GM23338 (cell line): ENCODE measurements at regions not wholly inside any gene's neighbourhood (a gene's known extent, or its start where the extent isn't known, plus 50 kb on each side); places are given as distances from the start of the nearest gene placed in this dataset.
A peak's percentile ranks its signal among the peaks of the same experiment; 100 is the strongest.

Source experiments
- ATAC-seq: fragments of 200-7000 bp; cut with Tn5 transposase; 3 replicates; pipeline ENCODE4 v1.9.1; 2020
- DNase-seq: peaks from one replicate; pipeline ENCODE4 v3.0.0-alpha.2; 2015; ENCODE audit warnings: low spot score
- H2AFZ ChIP-seq: fragments of 200-600 bp; sonication (generic); 2 replicates; pipeline ENCODE4 v1.8.0; 2016; ENCODE audit warnings: antibody characterized with exemption, mild to moderate bottlenecking, moderate library complexity
- H3F3A ChIP-seq: fragments of 200-600 bp; sonication (generic); replicated peaks from 2 replicates; pipeline ENCODE4 v1.8.0; 2017; ENCODE audit warnings: antibody characterized with exemption, mixed run types, low read depth
- H3K27ac ChIP-seq: fragments of 200-600 bp; sonication (generic); 2 replicates; pipeline ENCODE4 v1.6.1; 2016; ENCODE audit warnings: low read depth
- H3K27me3 ChIP-seq: fragments of 200-600 bp; sonication (generic); 2 replicates; pipeline ENCODE4 v1.8.0; 2016; ENCODE audit warnings: mild to moderate bottlenecking, mixed run types, moderate library complexity; ENCODE audit not compliant: insufficient read depth
- H3K36me3 ChIP-seq: fragments of 200-600 bp; sonication (generic); 2 replicates; pipeline ENCODE4 v1.8.0; 2016; ENCODE audit warnings: mild to moderate bottlenecking; ENCODE audit not compliant: insufficient read depth
- H3K4me1 ChIP-seq: fragments of 200-600 bp; sonication (generic); 2 replicates; pipeline ENCODE4 v1.8.0; 2016; ENCODE audit warnings: mild to moderate bottlenecking, moderate library complexity; ENCODE audit not compliant: insufficient read depth
- H3K4me2 ChIP-seq: fragments of 200-600 bp; sonication (generic); 2 replicates; pipeline ENCODE4 v1.7.1; 2017; ENCODE audit warnings: mixed run types
- H3K4me3 ChIP-seq: fragments of 200-600 bp; sonication (generic); 2 replicates; pipeline ENCODE4 v1.6.1; 2016; ENCODE audit warnings: mixed run types
- H3K79me2 ChIP-seq: fragments of 200-600 bp; sonication (generic); replicated peaks from 2 replicates; pipeline ENCODE4 v1.8.0; 2017; ENCODE audit warnings: mild to moderate bottlenecking; ENCODE audit not compliant: insufficient read depth
- H3K9me2 ChIP-seq: fragments of 200-600 bp; sonication (generic); 2 replicates; pipeline ENCODE4 v1.8.0; 2017; ENCODE audit not compliant: insufficient read depth
- H4K20me1 ChIP-seq: fragments of 200-600 bp; sonication (generic); replicated peaks from 2 replicates; pipeline ENCODE4 v1.8.0; 2017; ENCODE audit warnings: mild to moderate bottlenecking; ENCODE audit not compliant: insufficient read depth
- H3K27ac Mint-ChIP-seq: 2 replicates; pipeline ENCODE4 v1.8.0; 2020; ENCODE audit warnings: inconsistent platforms, mild to moderate bottlenecking, moderate library complexity, mixed read lengths
- H3K27me3 Mint-ChIP-seq: 3 replicates; pipeline ENCODE4 v1.8.0; 2022; ENCODE audit warnings: low read depth, mild to moderate bottlenecking, moderate library complexity, mixed read lengths, inconsistent platforms; ENCODE audit not compliant: insufficient read depth, poor library complexity
- H3K36me3 Mint-ChIP-seq: 3 replicates; pipeline ENCODE4 v1.8.0; 2021; ENCODE audit warnings: low read depth, mild to moderate bottlenecking, inconsistent platforms, moderate library complexity, mixed read lengths
- H3K4me1 Mint-ChIP-seq: 3 replicates; pipeline ENCODE4 v1.8.0; 2020; ENCODE audit warnings: mild to moderate bottlenecking, inconsistent platforms, mixed read lengths
- H3K4me3 Mint-ChIP-seq: 3 replicates; pipeline ENCODE4 v1.8.0; 2021; ENCODE audit warnings: moderate library complexity, mild to moderate bottlenecking, inconsistent platforms, mixed read lengths
- H3K9me3 Mint-ChIP-seq: 3 replicates; pipeline ENCODE4 v1.8.0; 2020; ENCODE audit warnings: moderate library complexity, mild to moderate bottlenecking, inconsistent platforms, mixed read lengths
- EZH2phosphoT487 ChIP-seq: fragments of 200-600 bp; sonication (generic); IDR thresholded peaks from one replicate; pipeline ENCODE4 v1.8.1; 2018; ENCODE audit warnings: antibody characterized with exemption; ENCODE audit not compliant: unreplicated experiment
- JUNB ChIP-seq: IDR thresholded peaks from one replicate; pipeline ENCODE4 v1.6.1; 2016; ENCODE audit warnings: antibody characterized with exemption; ENCODE audit not compliant: unreplicated experiment
- POLR2AphosphoS5 ChIP-seq: IDR thresholded peaks from 2 replicates; pipeline ENCODE4 v1.6.1; 2016; ENCODE audit warnings: antibody characterized with exemption, low read depth
- STAT1 ChIP-seq: IDR thresholded peaks from one replicate; pipeline ENCODE4 v1.6.1; 2016; ENCODE audit warnings: antibody characterized with exemption; ENCODE audit not compliant: unreplicated experiment
- ZNF462 ChIP-seq: fragments of 250-450 bp; sonication (Bioruptor Pico); IDR thresholded peaks from 2 replicates; pipeline ENCODE4 v1.5.0; 2020; ENCODE audit warnings: mild to moderate bottlenecking, moderate library complexity
- TF ChIP-seq, protein P1 (sequence below), 2 experiments: fragments of 200-600 bp in 1 of 2; sonication (generic) in 1 of 2; conservative IDR thresholded peaks; 2 replicates each; pipeline versions ENCODE4 v1.5.1 to v1.6.1; 2016 to 2017; ENCODE audit warnings: antibody characterized with exemption in 2 of 2, low read depth in 2 of 2, mild to moderate bottlenecking in 2 of 2, moderate library complexity in 1 of 2

DNA sequence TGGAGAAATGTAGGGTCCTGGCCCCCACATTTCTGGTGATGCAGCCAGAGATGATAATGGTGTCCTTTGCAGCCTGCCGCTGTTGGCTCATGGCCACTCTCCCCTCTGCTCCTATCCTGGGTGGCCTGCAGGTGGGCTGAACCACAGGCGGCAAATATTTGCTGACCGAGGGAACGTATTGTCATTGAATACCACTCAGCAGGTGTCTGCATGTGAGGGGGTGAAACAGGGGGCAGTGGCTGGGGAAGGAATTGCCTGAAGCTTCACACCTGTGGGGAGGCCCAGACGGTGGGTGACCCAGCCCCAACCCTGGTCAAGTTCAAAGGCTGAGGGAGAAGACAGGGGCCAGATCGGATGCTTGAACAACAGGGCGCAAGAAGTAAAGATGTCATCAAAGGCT lies 73.3 kb upstream of the WNT11 start:
- no peak overlapping the region for H3K4me3 ChIP-seq
- no peaks in the 10 kb centered on the region for H3K36me3 ChIP-seq
- Mint-ChIP-seq H3K4me3 (no peak overlapping the region), H3K4me1 (peaks cover 20% of the 10 kb centered on the region), H3K27me3 (peaks cover 4% of the 10 kb centered on the region), H3K27ac (no peak overlapping the region), H3K9me3 (peaks cover 5% of the 10 kb centered on the region), H3K36me3 (no peaks in the 10 kb centered on the region)
- no peaks in the 10 kb centered on the region for H3K27me3 ChIP-seq
- H3K27ac ChIP-seq: no peak overlapping the region
- peak overlapping the region; percentile 69 for H3K4me2 ChIP-seq
- H2AFZ ChIP-seq: no peak overlapping the region
- H3F3A ChIP-seq: no peaks in the 10 kb centered on the region
- DNase-seq (peak; percentile 37), ATAC-seq (peak; percentile 21)
- no peaks in the 10 kb centered on the region for H4K20me1 ChIP-seq
- TF ChIP-seq, protein P1, sequence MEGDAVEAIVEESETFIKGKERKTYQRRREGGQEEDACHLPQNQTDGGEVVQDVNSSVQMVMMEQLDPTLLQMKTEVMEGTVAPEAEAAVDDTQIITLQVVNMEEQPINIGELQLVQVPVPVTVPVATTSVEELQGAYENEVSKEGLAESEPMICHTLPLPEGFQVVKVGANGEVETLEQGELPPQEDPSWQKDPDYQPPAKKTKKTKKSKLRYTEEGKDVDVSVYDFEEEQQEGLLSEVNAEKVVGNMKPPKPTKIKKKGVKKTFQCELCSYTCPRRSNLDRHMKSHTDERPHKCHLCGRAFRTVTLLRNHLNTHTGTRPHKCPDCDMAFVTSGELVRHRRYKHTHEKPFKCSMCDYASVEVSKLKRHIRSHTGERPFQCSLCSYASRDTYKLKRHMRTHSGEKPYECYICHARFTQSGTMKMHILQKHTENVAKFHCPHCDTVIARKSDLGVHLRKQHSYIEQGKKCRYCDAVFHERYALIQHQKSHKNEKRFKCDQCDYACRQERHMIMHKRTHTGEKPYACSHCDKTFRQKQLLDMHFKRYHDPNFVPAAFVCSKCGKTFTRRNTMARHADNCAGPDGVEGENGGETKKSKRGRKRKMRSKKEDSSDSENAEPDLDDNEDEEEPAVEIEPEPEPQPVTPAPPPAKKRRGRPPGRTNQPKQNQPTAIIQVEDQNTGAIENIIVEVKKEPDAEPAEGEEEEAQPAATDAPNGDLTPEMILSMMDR (conservative IDR thresholded peaks at IDR 0.05; ENCODE audit: low read depth in 2 of 2): no peak
- no peak for TF ChIP-seq POLR2AphosphoS5
- no peak for TF ChIP-seq EZH2phosphoT487
- no peak for TF ChIP-seq JUNB
- TF ChIP-seq STAT1: no peak
- TF ChIP-seq ZNF462 (CRISPR knock-in tag): no peak
- H3K4me1 ChIP-seq: peaks cover 19% of the 10 kb centered on the region
- H3K9me2 ChIP-seq: no peaks in the 10 kb centered on the region; the same call in 1 of the 2 replicates
- H3K79me2 ChIP-seq: no peaks in the 10 kb centered on the region
